RPMI7951 (cell line): ENCODE measurements at regions not wholly inside any gene's neighbourhood (a gene's known extent, or its start where the extent isn't known, plus 50 kb on each side); places are given as distances from the start of the nearest gene placed in this dataset.
"Not testable (repeated sequence)": the region's sequence is repeated elsewhere in the genome, so short reads cannot be mapped to it uniquely, and the experiment has no call there.

ENCODE experiments used
- DNase-seq: peaks from one replicate; pipeline ENCODE4 v3.0.0-alpha.2; 2012; ENCODE audit warnings: low read depth

DNA sequence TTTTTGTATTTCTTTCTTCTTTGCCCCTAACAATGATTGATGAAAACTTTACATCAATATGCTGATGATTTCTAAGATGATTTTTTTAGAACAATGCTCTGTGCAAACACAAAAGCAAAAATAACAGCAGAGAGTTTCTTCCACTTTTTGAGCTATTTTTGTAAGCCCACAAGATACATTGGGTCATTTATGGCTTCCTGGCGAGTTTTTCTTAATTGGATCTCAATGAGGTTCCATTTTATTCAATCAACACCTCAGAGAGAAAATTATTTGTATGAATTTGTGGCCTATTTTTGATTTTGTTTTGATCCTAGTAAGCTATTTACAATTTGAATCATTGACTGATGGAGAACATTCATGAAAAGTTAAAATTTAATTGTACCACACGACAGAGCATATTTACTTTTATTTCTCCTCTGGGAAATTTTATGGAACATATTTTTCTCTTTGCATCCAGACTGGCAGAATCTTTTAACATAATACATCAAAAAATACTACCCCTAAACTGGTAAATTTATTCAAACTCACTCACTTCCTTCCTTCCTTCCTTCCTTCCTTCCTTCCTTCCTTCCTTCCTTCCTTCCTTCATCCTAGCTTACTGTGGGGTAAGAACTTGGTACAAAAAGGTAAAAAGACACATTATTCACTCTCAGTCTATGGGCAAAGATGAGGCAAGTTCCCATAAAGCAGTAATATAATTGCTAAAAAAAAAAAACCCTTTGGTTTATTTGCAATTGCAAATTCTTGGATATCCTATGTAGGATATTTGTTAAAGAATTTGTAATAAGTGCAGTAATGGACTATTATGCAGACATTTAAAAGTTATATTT lies 710.4 kb downstream of the SLC4A3 start:
- no peak for DNase-seq

DNA sequence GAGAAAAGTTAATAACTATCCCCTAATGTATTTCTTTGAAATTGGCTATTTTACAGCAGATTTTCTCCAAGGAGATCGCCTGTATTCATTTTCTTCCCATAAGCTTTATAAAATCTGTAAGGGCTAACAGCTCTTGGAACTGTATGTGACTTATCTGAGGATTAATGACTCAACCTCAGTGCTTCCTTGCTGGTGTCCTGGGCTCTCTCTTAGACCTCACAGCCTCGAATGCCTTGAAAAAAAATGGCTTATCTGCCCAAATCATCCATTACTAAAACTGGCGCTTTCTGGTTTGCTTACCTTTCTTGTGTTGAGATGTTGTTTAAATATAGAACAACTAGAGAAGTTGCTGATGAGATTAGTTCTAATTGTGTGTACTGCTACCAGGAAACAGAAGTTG lies 713.6 kb downstream of the SLC4A3 start:
- no peak for DNase-seq

DNA sequence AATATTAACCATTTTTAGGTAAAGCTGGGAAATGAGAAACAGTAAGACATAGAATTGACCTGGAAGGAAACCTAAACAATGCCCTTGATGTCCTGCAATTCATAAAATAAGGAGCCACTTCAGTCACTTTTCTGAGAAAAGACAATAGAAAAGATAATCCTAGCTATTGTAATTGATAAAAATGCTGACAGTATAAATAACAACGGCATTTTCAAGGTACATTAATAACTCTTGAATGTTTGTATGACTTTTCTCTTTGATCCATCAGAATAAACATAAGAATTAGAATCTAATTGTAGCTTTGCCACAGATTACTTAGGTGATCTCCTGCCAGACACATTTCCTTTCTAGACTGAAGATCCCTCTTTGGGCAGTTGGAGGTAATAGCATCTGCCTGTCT lies 719.5 kb downstream of the SLC4A3 start:
- DNase-seq, result no peak

DNA sequence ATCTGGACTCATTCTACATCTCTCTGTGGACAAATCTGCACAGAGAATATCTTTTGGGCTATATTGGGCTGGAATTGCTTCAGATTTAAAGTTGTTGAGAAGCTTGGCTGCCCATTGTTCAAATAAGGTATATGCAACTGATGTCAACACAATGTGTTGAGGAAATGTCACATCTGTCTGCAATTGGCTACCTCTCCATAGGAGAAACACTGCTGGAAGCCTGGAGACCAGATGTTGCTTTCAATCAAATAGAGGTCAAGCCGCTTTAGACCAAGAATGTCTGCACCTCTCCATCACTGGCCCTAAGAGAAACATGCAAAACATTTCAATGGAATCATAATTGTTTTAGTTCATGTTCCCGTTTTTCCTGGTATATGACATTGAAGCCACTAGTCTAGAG lies 720.2 kb downstream of the SLC4A3 start:
- no peak for DNase-seq

DNA sequence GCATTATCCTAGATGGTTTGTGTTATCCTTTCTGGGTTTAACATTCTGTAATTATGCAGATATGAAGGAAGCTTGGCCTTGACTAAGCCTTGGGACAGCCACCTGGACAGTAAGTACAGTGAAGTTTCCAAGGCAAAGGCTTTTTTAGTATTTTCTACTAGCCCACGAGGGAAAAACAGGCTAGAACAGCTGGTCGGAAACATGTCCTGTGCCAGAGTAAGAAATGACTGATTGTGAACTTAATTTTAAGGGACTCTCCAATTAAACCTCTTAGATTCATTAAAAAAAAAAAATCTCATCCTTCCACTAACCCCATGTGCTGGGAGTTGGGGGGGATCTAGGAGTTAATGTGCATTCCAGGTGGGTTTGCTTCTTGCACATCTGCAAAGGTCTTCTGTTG lies 720.8 kb downstream of the SLC4A3 start:
- DNase-seq, result no peak

DNA sequence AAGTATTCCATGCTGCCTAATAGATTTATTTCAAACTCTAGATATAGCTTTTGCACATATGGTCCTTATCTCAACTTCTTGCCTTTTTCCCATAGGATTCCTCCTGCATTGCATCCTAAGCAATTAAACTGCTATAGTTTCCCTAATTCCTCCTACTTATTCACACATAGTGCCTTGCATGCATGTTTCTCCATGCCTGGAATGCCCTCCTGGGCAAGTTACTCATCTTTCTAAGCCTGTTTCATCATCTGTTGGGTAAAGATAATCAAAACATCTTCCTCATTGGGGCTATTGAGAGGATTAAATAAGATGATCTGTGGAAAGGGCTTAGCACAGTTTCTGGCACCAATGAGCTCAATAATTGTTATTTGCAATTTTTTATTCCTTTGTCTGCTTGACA lies 726.5 kb downstream of the SLC4A3 start:
- no peak for DNase-seq

DNA sequence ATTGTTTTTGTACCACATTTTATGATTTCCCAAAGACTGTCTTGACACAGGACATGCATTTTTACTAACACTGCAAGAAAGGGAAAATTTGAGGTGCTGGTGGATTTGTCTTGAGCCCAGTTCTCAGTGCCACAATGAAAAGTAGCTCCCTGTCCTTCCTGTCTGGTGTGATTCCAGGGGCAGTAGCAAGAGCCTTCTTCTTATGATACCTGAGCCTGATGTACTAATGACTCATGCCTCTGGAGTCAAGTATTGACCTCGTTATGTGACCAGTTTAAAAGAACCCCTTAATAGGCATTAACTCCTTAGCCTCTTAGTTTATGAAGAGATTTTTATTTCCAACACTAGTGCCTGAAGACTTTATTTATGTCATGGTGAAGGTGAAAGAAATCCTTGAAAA lies 728.6 kb downstream of the SLC4A3 start:
- no peak for DNase-seq

DNA sequence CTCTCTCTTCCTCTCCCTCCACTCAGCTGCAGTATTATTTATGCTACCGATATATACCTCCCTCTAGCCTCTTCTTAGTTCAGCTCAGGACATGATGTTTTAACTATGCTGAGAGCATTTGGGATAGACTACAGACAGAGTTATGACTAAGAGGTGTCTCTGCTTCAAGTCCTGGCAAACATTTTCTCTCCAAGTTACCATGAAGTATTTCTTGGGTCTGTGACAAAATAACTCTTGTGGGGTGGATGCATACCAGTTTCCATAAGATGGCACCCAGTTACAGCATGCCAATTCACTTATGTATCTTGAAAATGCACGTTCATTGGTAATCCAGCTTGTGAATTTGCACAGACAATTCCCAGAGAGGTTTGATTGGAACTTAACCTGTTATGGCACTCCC lies 737.6 kb downstream of the SLC4A3 start:
- DNase-seq, result peak; percentile 54

DNA sequence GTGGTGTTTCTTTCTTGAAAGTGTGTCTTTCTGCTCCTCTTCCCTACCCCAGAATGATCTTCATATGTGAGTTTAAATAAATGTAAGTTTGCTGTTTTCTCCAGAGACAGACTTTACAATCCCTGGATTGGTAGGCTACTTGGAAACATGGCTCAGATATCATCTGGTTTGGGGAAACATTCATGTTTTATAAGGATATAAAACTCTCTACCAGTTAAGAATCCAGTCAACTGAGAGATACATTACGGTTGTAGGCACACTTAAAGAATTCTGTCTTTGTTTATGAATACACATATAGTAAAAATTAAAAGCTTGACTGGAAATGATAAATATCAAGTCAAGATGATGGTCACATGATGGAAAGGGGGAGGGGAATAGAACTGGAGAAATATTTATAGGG lies 739.3 kb downstream of the SLC4A3 start:
- DNase-seq, result no peak

DNA sequence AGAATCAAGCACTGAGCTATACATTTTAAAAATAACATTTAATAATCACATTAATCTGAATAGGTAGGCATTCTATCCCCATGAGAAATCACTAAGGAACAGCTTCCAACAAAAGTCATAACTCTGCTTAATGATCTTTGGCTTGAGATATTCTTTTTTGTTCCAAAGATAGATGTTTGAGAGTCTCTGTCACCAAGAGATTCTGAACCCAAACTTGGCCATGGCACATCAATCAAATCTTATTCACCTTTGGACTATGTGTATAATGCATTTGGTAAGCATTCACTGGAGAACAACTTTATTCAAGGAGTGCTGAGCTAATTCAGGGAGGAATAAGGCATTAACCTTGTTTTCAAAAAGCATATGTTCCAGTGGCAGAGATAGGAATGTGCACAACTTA lies 743.3 kb downstream of the SLC4A3 start:
- no peak for DNase-seq

DNA sequence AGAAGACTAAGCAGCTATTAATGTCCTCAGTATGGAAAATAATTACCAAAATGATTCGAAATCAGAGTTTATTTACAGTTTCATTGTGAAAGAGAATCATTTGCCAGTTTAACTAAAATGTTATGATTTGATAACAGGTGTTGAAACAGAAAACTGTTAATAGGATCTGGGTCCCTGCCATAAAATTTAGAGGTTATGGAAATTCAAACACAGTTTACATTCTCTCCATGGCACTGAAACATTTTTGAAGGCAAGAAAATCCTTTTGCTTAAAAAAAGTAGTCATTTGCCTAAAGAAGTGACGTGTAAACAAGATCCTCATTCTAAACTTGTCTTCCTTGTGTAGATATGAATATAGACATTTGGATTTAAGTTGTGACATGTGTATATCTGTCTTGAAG lies 743.8 kb downstream of the SLC4A3 start:
- no peak for DNase-seq

DNA sequence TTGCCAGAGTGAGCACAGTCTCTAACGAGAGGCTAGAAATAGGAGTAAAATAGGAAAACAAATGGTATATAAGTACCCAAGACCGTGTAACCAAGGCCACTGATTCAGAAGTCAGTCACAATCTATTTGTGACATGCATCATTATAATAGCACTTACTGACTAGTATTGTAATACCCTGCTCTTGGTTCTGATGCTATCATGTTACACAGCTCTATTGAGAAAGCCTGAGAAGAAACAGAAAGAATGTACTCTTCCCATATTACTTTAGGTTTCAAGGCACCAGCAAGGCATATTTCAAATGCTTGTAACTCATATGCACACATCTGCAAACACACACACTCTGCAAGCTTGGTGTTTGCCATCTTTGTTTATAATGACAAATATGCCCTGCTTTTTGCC lies 746.4 kb downstream of the SLC4A3 start:
- DNase-seq, result peak; percentile 14

DNA sequence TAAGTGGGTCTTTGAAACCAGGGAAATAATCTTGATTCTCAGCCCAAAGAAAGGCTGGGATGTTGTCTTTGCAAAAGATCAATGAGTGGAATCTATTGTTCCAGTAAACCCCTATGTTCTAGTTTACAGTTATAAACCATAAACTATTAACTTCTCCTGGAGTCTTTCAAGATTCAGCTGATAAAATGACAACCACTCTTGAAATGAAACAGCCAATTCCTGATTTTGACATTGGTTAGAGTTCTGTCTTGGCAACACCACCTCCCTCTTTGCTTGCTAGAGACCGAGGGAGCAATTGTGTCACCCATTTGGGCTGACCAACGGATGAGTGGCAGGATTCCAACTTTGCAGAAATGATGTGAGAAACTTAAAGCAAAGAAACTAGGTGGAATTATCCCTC lies 746.9 kb downstream of the SLC4A3 start:
- DNase-seq, result no peak

DNA sequence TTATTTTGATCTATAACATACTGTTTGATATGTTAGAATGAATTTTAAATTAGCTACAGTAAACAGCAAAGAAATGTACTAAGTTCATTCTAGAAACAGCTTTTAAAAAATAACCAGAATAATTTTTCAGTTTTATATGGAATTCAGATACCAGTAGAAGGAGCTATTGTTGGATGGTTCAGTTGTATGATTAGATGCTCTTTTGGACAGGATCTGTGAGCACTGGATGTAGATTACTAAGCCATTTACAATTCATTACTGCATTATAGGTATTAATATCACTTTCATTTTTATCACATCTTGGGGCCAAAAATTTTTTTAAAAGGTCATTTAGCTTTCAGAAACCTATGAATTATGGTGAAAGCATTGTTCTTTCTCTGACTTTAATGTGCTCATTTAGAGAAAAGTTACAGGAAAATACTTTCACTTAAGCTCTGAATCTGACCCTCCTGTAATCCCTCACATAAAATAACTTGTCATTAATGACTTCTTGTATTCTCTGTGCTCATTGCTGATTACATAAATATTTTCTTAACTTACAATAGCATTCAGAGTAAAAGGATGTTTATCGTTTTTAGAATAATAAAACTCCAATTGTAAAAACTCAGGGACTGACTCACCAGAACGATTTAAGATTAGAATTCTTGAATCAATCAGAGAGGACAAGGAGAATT lies 750.2 kb downstream of the SLC4A3 start:
- DNase-seq, result no peak

DNA sequence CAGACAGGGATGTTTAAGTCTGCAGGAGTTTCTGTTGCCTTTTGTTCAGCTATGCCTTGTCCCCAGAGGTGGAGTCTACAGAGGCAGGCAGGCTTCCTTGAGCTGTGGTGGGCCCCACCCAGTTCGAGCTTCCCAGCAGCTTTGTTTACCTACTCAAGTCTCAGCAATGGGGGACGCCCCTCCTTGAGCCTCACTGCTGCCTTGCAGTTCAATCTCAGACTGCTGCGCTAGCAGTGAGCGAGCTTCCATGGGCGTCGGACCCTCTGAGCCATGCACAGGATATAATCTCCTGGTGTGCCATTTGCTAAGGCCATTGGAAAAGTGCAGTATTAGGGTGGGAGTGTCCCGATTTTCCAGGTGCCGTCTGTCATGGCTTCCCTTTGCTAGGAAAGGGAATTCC lies 760.3 kb downstream of the SLC4A3 start:
- not testable (repeated sequence) for DNase-seq

DNA sequence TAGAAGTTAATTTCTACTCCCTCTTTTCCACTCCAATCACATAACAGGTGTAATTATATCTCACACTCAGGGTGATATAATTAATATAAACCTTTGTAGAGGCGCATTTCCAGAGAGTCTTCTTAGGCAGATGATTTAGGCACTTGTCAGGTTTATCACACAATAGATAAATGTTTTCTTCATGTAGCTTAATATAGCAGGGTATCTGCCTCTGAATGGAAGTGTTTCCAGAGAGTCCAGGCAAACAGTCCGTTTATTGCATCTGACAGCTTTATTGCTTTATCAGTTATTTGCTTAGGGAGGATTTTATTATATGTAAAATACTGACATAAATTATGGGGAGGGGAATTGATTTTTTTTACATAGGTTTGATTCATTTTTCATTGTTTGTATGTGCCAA lies 766.3 kb downstream of the SLC4A3 start:
- DNase-seq, result no peak

DNA sequence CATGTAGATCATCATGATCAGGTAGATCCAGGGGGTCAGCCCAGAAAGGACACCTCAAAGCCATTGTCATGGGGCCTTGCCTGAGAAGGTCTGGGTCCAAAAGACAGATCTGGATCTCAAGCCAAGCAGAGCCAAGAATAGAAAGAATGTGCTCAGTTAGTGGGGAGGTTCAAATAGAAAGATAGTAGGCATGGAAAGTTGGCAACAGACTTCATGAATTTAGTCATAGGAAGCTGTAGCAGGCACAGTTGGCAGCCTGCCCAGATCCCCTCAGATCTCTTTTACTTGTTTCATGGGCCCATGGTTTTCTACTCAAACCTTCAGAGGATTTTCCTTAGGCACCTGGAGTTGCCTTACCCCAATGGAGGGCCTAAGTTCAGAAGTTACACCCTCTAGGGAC lies 767.0 kb downstream of the SLC4A3 start:
- peak; percentile 84 for DNase-seq

DNA sequence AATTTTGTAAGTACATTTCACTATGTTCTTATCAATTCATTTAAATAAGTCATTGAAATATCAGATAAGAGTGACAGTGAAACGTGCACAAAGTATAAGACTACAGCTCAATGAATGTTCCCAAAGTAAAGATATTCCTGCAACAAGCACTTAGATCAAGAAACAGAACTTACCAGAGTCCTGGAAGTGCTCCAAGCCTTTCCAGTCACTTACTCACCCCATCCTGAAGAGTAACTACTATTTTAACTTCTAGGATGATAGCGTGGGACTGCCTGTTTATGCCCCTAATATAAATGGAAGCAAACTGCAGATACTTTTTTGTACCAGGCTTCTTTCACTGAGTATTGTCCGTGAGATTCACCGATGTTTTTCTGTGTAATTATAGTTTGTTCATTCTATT lies 768.9 kb downstream of the SLC4A3 start:
- peak; percentile 71 for DNase-seq

DNA sequence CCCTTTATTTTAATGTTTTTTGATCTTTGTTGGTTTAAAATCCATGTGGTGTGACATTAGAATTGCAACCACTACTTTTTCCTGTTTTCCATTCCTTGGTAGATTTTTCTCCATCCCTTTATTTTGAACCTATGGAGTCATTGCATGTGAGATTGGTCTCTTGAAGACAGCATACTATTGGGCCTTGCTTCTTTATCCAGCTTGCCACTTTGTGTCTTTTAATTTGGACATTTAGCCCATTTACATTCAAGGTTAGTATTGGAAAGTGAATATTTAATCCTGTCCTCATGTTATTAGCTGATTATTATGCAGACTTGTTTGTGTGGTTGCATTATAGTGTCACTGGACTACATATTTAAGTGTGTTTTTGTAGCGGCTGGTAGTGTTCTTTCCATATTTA lies 782.9 kb downstream of the SLC4A3 start:
- no peak for DNase-seq

DNA sequence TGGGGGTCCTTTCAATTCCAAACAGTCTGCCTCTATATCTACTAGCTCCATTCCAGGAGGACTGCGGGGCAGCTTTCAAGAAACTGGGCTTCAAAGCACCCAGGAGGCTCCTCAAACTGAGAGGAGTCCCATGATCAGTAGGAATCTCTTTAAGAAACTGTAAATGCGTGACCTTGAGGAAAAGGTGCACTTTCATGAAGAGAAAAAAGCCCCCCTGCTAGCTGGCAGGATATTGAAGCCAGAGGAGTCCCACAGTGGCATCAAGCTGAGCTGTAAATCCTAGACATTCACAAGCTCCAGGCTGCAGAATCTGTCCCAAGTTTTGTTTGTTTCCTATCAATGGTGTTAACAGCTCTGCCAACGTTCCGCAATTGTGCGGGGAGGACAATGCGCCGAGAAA lies 790.1 kb downstream of the SLC4A3 start:
- DNase-seq, result no peak

DNA sequence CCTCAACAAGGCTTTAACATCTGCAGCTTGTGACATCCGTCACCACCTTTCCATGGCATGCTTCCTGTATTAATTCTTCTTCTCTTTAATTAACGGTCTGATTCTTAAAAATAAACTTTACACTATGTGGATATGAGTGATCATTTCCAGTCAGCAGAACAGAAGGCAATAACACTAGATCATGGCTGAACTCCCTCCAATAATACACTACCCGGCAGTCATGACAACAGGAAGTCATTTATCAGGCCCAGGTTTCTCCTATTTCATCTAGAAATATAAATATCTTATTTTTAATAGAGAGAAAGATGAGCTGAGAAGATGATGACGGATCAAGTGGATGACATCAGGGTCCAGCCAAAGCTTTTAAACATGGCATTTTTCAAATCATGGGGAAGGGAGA lies 792.2 kb downstream of the SLC4A3 start:
- no peak for DNase-seq

DNA sequence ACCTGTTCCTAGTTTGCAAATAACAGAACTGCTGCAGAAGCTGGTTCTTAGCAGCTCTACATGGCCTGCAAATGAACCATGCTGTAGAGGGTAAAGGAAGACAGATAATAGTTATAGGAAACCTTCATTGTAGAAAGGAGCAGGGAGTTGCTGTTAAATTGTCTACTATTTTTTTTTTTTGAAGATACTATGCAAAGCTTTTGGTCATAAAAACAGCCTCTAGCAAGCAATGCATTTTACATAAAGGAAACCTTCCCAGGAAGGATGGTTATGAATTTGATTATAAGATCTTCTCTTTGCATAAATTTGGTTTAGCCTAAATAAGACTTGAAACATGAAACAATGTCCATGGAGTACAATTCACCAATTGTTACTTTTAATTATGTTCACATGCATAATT lies 793.4 kb downstream of the SLC4A3 start:
- DNase-seq, result no peak

DNA sequence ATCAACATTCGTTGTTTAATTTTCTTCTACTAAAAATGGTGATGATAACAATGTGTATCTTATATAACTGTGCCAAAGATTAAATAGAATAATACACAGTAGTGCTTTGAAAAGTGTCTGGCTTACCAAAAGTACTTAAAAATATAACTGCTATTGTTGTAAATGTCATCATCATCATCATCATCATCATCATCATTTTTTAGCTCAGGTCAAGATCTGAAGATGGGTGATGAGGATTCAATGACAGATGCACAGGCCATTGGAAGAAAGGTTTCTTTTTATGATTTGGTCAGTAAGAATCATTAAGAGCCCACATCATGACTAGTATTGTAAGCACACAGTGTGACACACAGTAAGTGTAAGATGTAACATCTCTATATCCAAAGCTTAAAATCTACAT lies 795.2 kb downstream of the SLC4A3 start:
- no peak for DNase-seq

DNA sequence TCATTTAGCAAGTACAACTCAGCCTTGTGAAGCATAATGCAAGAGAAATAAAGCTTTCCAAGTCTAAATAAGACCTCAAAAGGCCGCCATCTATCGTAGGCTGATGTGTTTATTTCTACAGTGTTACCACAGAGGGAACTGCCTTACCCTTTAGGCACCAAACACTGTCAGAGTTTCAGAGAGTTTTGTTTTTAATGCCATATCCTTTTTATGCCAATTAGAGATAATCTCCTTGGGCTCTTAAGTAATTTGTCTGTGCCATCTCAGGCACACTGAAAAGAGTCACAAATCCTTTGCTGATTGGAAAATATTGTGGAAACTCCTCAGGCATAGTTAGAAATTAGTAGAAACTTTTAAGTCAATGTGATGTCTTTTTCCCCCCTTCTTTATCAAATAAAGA lies 797.1 kb downstream of the SLC4A3 start:
- no peak for DNase-seq
